ENCODE measurements at regions not wholly inside any gene's neighbourhood (a gene's known extent, or its start where the extent isn't known, plus 50 kb on each side); places are given as distances from the start of the nearest gene placed in this dataset.

DNA sequence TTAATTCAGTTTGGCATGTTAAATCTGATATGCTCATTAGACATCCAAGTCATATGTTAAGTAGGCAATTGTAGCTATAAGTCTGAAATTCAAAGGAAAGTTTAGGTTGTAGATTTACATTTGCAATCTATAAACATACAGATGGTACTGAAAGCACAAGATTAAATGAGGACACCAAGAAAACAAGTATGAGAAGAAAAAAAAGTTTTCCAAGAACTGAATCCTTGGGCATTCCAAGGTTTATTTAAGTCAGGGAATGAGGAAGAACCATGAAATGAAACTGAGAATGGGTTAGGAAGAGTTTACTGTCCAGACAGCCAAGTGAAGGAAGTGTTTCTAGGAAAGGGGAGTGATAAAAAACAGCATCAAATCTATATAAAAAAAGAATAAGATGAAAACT is 756.1 kb upstream of the DPPA4 start:
- TF ChIP-seq EZH2 (IDR thresholded peaks at IDR 0.05; ENCODE audit: low read length, unreplicated experiment), result no peak
- TF ChIP-seq, protein P1, sequence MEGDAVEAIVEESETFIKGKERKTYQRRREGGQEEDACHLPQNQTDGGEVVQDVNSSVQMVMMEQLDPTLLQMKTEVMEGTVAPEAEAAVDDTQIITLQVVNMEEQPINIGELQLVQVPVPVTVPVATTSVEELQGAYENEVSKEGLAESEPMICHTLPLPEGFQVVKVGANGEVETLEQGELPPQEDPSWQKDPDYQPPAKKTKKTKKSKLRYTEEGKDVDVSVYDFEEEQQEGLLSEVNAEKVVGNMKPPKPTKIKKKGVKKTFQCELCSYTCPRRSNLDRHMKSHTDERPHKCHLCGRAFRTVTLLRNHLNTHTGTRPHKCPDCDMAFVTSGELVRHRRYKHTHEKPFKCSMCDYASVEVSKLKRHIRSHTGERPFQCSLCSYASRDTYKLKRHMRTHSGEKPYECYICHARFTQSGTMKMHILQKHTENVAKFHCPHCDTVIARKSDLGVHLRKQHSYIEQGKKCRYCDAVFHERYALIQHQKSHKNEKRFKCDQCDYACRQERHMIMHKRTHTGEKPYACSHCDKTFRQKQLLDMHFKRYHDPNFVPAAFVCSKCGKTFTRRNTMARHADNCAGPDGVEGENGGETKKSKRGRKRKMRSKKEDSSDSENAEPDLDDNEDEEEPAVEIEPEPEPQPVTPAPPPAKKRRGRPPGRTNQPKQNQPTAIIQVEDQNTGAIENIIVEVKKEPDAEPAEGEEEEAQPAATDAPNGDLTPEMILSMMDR (conservative IDR thresholded peaks at IDR 0.05; ENCODE audit: low read depth, low read length), result no peak

Data from PC-3 (cell line).